OCI-LY3 (cell line): ENCODE measurements at regions not wholly inside any gene's neighbourhood (a gene's known extent, or its start where the extent isn't known, plus 50 kb on each side); places are given as distances from the start of the nearest gene placed in this dataset.
"Not testable (repeated sequence)": the region's sequence is repeated elsewhere in the genome, so short reads cannot be mapped to it uniquely, and the experiment has no call there.

Experiments used
- H2AFZ ChIP-seq: fragments of 200-600, 300-600 bp; shearing (Covaris generic); 2 replicates; pipeline ENCODE4 v1.6.0; 2014; ENCODE audit warnings: antibody characterized with exemption, low read depth, low read length
- H3K27ac ChIP-seq: fragments of 200-600, 300-600 bp; sonication (generic); 2 replicates; pipeline ENCODE4 v1.5.1; 2014; ENCODE audit warnings: mild to moderate bottlenecking, low read length, moderate library complexity, mixed read lengths
- H3K27me3 ChIP-seq: fragments of 200-600, 300-600 bp; sonication (generic); 2 replicates; pipeline ENCODE4 v1.6.1; 2014; ENCODE audit warnings: low read depth, low read length, mixed read lengths
- H3K36me3 ChIP-seq: fragments of 200-600, 300-600 bp; sonication (generic); replicated peaks from 2 replicates; pipeline ENCODE3; 2014; ENCODE audit warnings: low read depth, low read length, mixed read lengths
- H3K4me1 ChIP-seq: fragments of 300-600, 200-600 bp; sonication (generic); 2 replicates; pipeline ENCODE4 v1.6.1; 2014; ENCODE audit warnings: low read length, mixed read lengths
- H3K4me2 ChIP-seq: fragments of 200-600, 300-600 bp; sonication (generic); 2 replicates; pipeline ENCODE4 v1.6.1; 2014; ENCODE audit warnings: low read length, mixed read lengths
- H3K4me3 ChIP-seq: fragments of 300-600, 200-600 bp; sonication (generic); 2 replicates; pipeline ENCODE4 v1.5.1; 2014; ENCODE audit warnings: antibody characterized with exemption, mild to moderate bottlenecking, low read length, moderate library complexity
- H3K79me2 ChIP-seq: fragments of 300-600, 200-600 bp; shearing (Covaris generic); 2 replicates; pipeline ENCODE4 v1.6.1; 2014; ENCODE audit warnings: mild to moderate bottlenecking, low read length, mixed read lengths
- H3K9ac ChIP-seq: fragments of 300-600, 200-600 bp; shearing (Covaris generic); 2 replicates; pipeline ENCODE4 v1.6.0; 2014; ENCODE audit warnings: mild to moderate bottlenecking, low read length, moderate library complexity
- H3K9me3 ChIP-seq: fragments of 200-600, 300-600 bp; shearing (Covaris generic); 2 replicates; pipeline ENCODE4 v1.6.1; 2014; ENCODE audit warnings: low read length, mixed read lengths; ENCODE audit not compliant: insufficient read depth
- H4K20me1 ChIP-seq: fragments of 200-600, 300-600 bp; sonication (generic); 2 replicates; pipeline ENCODE4 v1.6.1; 2016; ENCODE audit warnings: low read length, mixed read lengths; ENCODE audit not compliant: insufficient read depth
- CTCF ChIP-seq: fragments of 200-600, 300-600 bp; sonication (generic); IDR thresholded peaks from 2 replicates; pipeline ENCODE4 v1.5.1; 2014; ENCODE audit warnings: antibody characterized with exemption, low read length, low read depth
- EZH2phosphoT487 ChIP-seq: fragments of 200-600 bp; shearing (Covaris generic); IDR thresholded peaks from 2 replicates; pipeline ENCODE4 v1.6.1; 2018; ENCODE audit warnings: antibody characterized with exemption, mixed run types, low read depth

DNA sequence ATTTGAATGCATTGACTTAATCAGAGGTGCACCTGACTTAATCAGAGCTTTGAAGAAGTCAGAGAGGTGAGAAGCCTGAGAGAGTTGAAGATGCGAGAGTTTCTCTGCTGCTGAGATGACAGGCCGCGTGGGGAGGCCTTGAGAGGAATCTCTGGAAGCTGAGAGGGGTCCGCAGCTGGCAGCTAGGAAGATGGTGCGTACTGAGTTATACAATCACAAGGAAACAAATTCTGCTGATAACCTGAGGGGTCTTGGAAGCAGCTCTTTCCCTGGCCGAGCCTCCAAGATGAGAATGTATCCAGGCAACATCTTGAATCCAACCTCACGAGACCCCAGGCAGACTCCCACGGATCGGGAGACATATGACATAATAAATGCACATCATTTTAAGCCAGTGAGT lies 91.7 kb downstream of the SPATA31A6 start:
- TF ChIP-seq CTCF = no peak
- no peak for TF ChIP-seq EZH2phosphoT487
- no peak overlapping the region for H2AFZ ChIP-seq

GRCh38 chr9:42282531-42283178 lies 99.2 kb downstream of the SPATA31A6 start:
- not testable (repeated sequence) for H2AFZ ChIP-seq, H3K27ac ChIP-seq, H3K9me3 ChIP-seq, H3K4me2 ChIP-seq, H3K4me1 ChIP-seq, H3K79me2 ChIP-seq, H4K20me1 ChIP-seq, H3K9ac ChIP-seq, H3K4me3 ChIP-seq, H3K36me3 ChIP-seq, H3K27me3 ChIP-seq

More for the DNA sequence above, 91.7 kb downstream of the SPATA31A6 start:
- Histone ChIP-seq H3K9me3 (no peaks in the 10 kb centered on the region), H3K4me3 (no peak overlapping the region), H3K36me3 (no peaks in the 10 kb centered on the region), H3K27ac (no peak overlapping the region), H4K20me1 (no peaks in the 10 kb centered on the region), H3K4me2 (no peak overlapping the region), H3K79me2 (no peaks in the 10 kb centered on the region), H3K4me1 (no peaks in the 10 kb centered on the region), H3K9ac (no peak overlapping the region), H3K27me3 (no peaks in the 10 kb centered on the region)

GRCh38 chr9:42283179-42283543 lies 99.7 kb downstream of the SPATA31A6 start:
- not testable (repeated sequence) for H3K36me3 ChIP-seq, H2AFZ ChIP-seq, H3K4me2 ChIP-seq, H3K9ac ChIP-seq, H3K4me3 ChIP-seq, H3K4me1 ChIP-seq, H4K20me1 ChIP-seq, H3K27ac ChIP-seq, H3K27me3 ChIP-seq, H3K79me2 ChIP-seq, H3K9me3 ChIP-seq

- not testable (repeated sequence) for H2AFZ ChIP-seq, H3K27ac ChIP-seq, H3K4me1 ChIP-seq, H3K4me3 ChIP-seq, H3K27me3 ChIP-seq, H3K36me3 ChIP-seq, H3K79me2 ChIP-seq, H3K9me3 ChIP-seq, H3K4me2 ChIP-seq, H4K20me1 ChIP-seq, H3K9ac ChIP-seq
Measured at GRCh38 chr9:42286145-42286845, 102.8 kb downstream of the SPATA31A6 start.

GRCh38 chr9:42288002-42288864 lies 104.8 kb downstream of the SPATA31A6 start:
- not testable (repeated sequence) for H3K4me1 ChIP-seq, H3K36me3 ChIP-seq, H3K9ac ChIP-seq, H4K20me1 ChIP-seq, H3K4me2 ChIP-seq, H3K4me3 ChIP-seq, H2AFZ ChIP-seq, H3K9me3 ChIP-seq, H3K27ac ChIP-seq, H3K79me2 ChIP-seq, H3K27me3 ChIP-seq

DNA sequence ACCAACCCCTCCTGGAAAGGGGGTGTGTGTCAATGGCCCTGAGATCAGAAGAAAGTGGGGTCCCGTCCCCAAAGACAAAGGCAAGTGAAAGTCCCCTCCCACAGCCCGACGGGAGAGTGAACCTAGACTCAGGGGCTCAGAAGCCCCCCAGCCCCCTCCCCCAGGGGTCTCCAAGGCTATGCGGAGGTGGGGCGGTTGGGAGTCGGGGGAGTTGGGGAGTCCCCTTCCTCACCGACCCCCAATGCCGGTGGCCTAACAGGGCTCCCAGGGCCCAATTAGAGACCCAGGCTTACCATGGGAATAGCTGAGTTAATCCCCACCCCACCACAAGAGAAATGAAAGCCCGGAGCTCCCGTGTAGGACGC lies 105.4 kb downstream of the SPATA31A6 start:
- H3K9ac ChIP-seq, H3K4me2 ChIP-seq, H3K9me3 ChIP-seq, H3K79me2 ChIP-seq, H4K20me1 ChIP-seq, H3K4me3 ChIP-seq, H3K4me1 ChIP-seq, H3K27me3 ChIP-seq, H2AFZ ChIP-seq, H3K27ac ChIP-seq, H3K36me3 ChIP-seq: not testable (repeated sequence)

- H2AFZ ChIP-seq, H3K79me2 ChIP-seq, H4K20me1 ChIP-seq, H3K36me3 ChIP-seq, H3K9ac ChIP-seq, H3K4me3 ChIP-seq, H3K4me2 ChIP-seq, H3K27me3 ChIP-seq, H3K27ac ChIP-seq, H3K4me1 ChIP-seq, H3K9me3 ChIP-seq: not testable (repeated sequence)
Measured at GRCh38 chr9:42300124-42300523, 116.7 kb downstream of the SPATA31A6 start.

DNA sequence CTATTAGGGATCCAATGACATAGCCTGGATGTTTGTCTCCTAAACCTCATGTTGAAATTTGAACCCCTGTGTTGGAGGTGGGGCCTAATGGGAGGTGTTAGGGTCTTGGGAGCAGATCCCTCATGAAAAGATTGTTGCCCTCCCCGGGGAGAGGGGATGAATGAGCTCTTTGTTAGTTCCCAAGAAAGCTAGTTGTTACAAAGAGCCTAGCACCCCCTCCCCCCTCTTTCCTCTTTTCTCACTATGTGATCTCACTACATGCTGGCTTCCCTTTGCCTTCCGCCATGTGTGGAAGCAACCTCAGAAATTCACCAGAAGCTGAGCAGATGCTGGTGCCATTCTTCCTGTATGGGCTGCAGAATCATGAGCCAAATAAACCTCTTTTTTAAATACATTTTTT lies 123.2 kb downstream of the SPATA31A6 start:
- not testable (repeated sequence) for H3K4me1 ChIP-seq, H3K4me2 ChIP-seq, H3K79me2 ChIP-seq, H3K9ac ChIP-seq, H3K27ac ChIP-seq, H3K36me3 ChIP-seq, H3K4me3 ChIP-seq, H3K27me3 ChIP-seq, H2AFZ ChIP-seq, H3K9me3 ChIP-seq, H4K20me1 ChIP-seq
